ENCODE measurements at regions not wholly inside any gene's neighbourhood (a gene's known extent, or its start where the extent isn't known, plus 50 kb on each side); places are given as distances from the start of the nearest gene placed in this dataset.
A peak's percentile ranks its signal among the peaks of the same experiment; 100 is the strongest.

- ATAC-seq, result no peak
- no peaks in the 10 kb centered on the region for H3K27me3 ChIP-seq
- WGBS, 2 donors, result 87 to 88% methylated on average over 5 of the region's 5 CpGs
Observed at GRCh38 chr7:85627791-85628586, 441.1 kb upstream of the SEMA3D start.

GRCh38 chr7:85622059-85622458, 435.2 kb upstream of the SEMA3D start:
- no peak overlapping the region for H3K4me3 ChIP-seq
- no peak for TF ChIP-seq CTCF (IDR thresholded peaks at IDR 0.05)
- H3K36me3 ChIP-seq, result no peaks in the 10 kb centered on the region
- peaks cover 0 to 16% (median 0%) of the 10 kb centered on the region in 9 donors for H3K4me1 ChIP-seq
- ATAC-seq (no peak), DNase-seq (no peak)
- WGBS, 2 donors, result 96 to 98% methylated on average over 1 of the region's 1 CpG
- no peaks in the 10 kb centered on the region for H3K27me3 ChIP-seq
- peak overlapping the region in 1 of 10 donors; percentile 79 for H3K27ac ChIP-seq
- peaks cover 0 to 9% (median 0%) of the 10 kb centered on the region in 11 donors for H3K9me3 ChIP-seq
- intact Hi-C loops (cut with DNase I), result no loop called here

More at GRCh38 chr7:85627791-85628586, 441.1 kb upstream of the SEMA3D start:
- no peak for DNase-seq
- TF ChIP-seq CTCF (IDR thresholded peaks at IDR 0.05), result no peak
- H3K9me3 ChIP-seq, result peaks cover 0 to 9% (median 0%) of the 10 kb centered on the region in 11 donors
- intact Hi-C loops (cut with DNase I), result no loop called here
- no peaks in the 10 kb centered on the region for H3K36me3 ChIP-seq
- H3K27ac ChIP-seq, result no peak overlapping the region
- no peak overlapping the region for H3K4me3 ChIP-seq
- H3K4me1 ChIP-seq, result peaks cover 0 to 16% (median 0%) of the 10 kb centered on the region in 9 donors

DNA sequence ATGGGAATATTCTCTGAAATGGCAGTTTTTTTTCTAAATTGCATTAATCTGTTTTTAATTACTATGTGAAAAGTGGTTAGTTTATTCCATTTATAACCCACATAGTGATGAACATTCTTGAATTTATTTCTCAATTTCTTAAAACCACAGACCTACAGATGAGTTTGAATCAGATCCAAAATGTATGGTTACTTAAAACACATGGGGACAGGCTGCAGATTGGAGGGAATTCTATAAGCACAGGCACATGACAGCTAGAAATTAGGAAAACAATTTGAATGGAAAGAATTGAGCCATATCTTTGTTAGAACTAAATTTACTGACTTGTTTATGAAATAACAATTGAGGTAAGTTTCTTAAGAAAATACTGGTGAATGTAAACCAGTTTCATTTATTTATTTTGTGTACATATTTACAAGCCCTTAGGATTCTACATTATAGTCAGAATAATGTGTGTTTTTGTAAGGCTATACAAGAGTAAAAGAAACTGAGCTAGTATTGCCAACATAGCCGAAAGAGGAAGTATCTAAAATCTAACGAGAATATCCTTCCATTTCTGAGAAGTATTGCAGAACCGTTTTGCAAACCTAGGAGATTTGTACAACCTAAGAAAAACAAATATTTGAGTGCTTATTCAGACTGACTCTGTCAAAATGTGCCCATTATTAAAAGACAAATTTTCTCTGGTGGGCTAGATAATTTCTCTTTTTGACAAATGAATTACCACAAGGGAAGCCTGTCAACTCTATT, 434.3 kb upstream of the SEMA3D start:
- intact Hi-C loops (cut with DNase I), result no loop called here
- 66 to 74% methylated on average over 3 of the region's 3 CpGs for WGBS, 2 donors
- H3K4me3 ChIP-seq, result no peak overlapping the region
- peaks cover 0 to 9% (median 0%) of the 10 kb centered on the region in 11 donors for H3K9me3 ChIP-seq
- ATAC-seq, result no peak
- H3K36me3 ChIP-seq, result no peaks in the 10 kb centered on the region
- no peak for TF ChIP-seq CTCF (IDR thresholded peaks at IDR 0.05)
- H3K4me1 ChIP-seq, result peaks cover 0 to 16% (median 0%) of the 10 kb centered on the region in 9 donors
- H3K27me3 ChIP-seq, result no peaks in the 10 kb centered on the region
- H3K27ac ChIP-seq, result peak overlapping the region in 1 of 10 donors; percentile 79
- no peak for DNase-seq

DNA sequence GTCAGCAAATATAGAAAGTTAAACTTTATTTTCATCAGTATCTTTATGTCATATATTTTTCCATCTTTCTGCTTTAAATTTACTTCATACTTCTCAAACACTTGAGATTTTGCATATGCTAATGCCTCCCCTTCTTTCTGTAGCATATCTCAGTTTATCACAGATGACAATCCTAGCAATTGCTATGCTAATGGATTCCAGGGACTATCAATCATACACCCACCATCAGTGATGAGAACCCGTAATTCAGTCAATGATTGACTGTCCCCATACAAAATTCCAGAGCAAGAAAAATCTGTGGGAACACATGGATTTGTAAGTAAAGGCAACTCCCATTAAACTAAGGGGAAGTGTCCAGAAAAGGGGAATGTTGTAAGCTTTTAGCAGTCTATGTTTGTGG, 432.4 kb upstream of the SEMA3D start:
- Histone ChIP-seq H3K4me3 (no peak overlapping the region), H3K27me3 (no peaks in the 10 kb centered on the region), H3K27ac (no peak overlapping the region), H3K9me3 (peaks cover 0 to 17% (median 0%) of the 10 kb centered on the region in 11 donors), H3K36me3 (no peaks in the 10 kb centered on the region), H3K4me1 (peaks cover 0 to 16% (median 0%) of the 10 kb centered on the region in 9 donors)
- DNase-seq (no peak), ATAC-seq (no peak)
- 63 to 85% methylated on average over 1 of the region's 1 CpG for WGBS, 2 donors
- intact Hi-C loops (cut with DNase I), result no loop called here
- TF ChIP-seq CTCF (IDR thresholded peaks at IDR 0.05), result no peak
